HG03095 (cell line): ENCODE measurements at regions not wholly inside any gene's neighbourhood (a gene's known extent, or its start where the extent isn't known, plus 50 kb on each side); places are given as distances from the start of the nearest gene placed in this dataset.
"Not testable (repeated sequence)": the region's sequence is repeated elsewhere in the genome, so short reads cannot be mapped to it uniquely, and the experiment has no call there.

Experiments used
- ATAC-seq: cut with Tn5 transposase; IDR thresholded peaks from one replicate; pipeline ENCODE4 v1.9.1; 2021; ENCODE audit warnings: moderate library complexity; ENCODE audit not compliant: unreplicated experiment

- ATAC-seq: no peak
Measured at GRCh38 chr20:25848222-25848621, 151.6 kb upstream of the ZNF337 start.

- not testable (repeated sequence) for ATAC-seq
Measured at GRCh38 chr20:25844640-25845039, 148.0 kb upstream of the ZNF337 start.

DNA sequence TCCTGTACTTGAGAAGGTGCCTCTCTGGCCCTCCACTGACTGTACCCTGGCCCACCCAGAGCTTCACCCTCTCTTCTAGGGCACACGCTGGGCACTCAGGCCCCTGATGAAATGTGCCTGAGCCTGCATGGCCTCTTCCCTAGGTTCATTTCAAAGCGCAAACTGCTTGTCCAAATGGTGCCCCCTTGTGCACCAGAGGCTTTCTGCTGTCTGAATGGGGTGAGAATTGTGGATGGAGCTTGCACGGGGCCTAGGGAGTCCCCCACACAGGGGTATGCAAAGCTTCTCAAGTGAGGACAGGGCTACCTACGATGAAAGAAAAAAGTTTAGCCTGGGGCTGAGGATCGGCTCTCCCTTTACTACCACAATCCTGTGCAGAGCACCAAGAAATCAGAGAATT lies 116.9 kb upstream of the ZNF337 start:
- not testable (repeated sequence) for ATAC-seq

DNA sequence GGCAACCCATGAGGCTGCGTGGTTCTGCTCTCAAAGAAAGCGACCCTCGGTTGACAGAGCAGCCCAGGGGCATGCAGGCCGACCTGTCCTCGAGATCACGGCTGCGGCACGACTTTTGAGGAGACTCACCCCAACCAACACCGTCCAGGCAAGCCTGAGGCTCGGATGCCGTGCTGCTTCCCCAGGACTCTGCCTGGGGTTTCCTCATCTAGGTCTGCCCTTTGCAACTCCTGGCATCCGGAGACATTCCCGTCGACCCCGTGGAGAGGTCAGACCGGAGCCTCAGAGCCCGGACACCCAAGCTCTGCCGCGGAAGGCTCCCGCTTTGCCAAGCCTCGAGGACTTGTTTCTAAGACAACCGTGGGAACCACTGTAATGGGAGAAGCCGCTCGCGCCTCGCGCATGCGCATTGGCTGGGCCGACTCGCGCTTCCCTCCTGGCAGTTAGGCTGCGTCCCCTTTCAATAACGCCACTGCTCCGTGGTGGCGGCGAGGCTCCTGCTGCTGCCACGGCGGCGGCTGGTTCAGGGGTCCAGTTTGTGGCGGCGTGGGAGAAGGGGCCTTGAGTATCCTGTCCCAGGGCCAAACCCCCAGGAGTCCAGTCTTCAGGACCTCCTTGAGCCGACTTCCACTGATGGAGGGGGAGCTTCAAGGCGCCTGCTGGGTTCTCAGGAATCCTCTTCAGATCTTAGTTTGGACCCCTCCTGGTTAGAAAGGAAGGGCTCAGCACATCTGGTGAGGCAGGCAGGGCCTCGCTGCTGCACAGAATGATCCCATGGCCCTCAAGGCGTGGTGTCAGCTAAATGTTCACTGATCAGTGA lies 101.7 kb upstream of the ZNF337 start:
- not testable (repeated sequence) for ATAC-seq

- ATAC-seq: not testable (repeated sequence)
Measured at GRCh38 chr20:25797062-25797461, 100.4 kb upstream of the ZNF337 start.

- ATAC-seq: not testable (repeated sequence)
Measured at GRCh38 chr20:25777241-25777640, 80.6 kb upstream of the ZNF337 start.

DNA sequence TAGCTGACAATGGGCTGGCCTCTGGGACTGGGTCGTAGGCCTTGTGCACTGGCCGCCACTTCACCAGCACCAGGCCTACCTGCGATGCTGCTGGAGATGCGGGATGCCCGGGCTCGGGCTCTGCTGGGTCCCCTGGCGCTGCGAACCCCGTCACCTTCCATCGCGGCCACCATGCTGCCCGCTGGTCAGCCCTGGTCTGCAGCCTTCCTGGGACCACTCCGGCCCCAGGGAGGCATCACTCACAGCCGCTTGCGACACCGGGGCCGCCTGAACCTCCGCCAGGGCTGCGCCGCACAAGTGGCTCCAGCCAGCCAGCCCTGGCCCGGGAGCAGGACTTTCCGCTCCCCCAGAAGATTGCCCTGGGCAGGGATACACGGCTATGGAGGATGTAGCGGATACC lies 78.1 kb upstream of the ZNF337 start:
- not testable (repeated sequence) for ATAC-seq

GRCh38 chr20:25774203-25774602 lies 77.5 kb upstream of the ZNF337 start:
- not testable (repeated sequence) for ATAC-seq

DNA sequence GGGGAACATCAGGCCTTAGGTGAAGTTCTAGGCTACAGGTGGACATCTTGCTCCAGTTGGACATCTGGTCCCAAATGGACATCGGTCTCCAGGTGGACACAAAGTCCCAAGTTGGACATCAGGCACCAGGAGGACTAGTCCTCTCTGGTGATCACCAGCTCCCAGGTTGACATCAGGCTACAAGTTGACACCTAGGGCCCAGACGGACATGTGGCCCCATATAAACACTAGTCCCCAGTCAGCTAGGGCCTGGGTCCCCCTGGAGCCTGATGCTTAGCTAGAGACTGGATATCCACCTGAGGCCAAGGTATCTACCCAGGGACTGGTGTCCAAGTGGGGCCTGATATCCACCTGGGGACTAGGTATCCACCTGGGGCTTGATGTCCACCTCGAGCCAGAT lies 75.8 kb upstream of the ZNF337 start:
- ATAC-seq: not testable (repeated sequence)

- not testable (repeated sequence) for ATAC-seq
Measured at GRCh38 chr20:25771818-25772217, 75.2 kb upstream of the ZNF337 start.

DNA sequence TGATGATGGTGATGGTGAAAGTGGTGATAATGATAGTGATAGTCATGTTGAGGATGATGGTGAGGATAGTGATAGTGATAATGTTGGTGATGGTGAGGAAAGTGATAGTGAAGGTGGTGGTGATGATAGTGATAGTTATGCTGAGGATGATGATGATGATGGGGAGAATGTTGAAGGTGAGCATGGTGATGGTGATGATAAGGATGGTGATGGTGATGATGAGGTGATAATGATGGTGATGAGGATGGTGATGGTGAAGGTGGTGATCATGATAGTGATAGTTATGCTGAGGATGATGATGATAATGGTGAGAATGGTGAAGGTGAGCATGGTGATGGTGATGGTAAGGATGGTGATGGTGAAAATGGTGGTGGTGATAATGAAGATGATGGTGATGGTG lies 64.9 kb upstream of the ZNF337 start:
- no peak for ATAC-seq

- ATAC-seq: not testable (repeated sequence)
Measured at GRCh38 chr20:25761046-25761445, 64.4 kb upstream of the ZNF337 start.

- ATAC-seq: peak; percentile 87
Measured at GRCh38 chr20:25750765-25751696, 54.4 kb upstream of the ZNF337 start.

DNA sequence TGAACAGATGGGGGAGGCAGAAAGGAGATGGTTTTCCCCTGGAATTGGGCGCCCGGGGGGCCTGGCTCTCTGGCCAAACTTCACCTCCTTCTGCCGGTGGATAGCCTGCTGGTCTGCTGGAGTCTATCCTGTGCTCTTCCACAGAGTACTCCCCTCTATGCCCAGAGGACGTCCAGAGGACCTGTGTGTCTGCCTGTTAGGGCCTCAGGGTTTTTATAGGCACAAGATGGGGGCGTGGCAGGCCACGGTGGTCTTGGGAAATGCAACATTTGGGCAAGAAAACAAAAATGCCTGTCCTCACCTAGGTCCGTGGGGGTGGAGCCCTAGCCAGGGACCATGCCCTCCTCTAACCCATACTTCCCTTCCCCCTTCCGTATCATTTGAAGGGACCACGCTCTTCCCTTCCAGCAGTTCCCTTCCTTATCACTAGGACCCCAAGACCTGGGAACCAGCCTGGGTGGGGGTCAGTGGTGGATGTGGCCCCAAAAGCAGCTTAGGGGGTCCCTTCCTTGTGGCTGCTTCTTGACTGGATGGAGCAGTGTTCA lies 53.6 kb upstream of the ZNF337 start:
- ATAC-seq: no peak

GRCh38 chr20:25749649-25750048 lies 53.0 kb upstream of the ZNF337 start:
- ATAC-seq: no peak
